Smooth muscle cell (in vitro differentiated cells): ENCODE measurements at regions not wholly inside any gene's neighbourhood (a gene's known extent, or its start where the extent isn't known, plus 50 kb on each side); places are given as distances from the start of the nearest gene placed in this dataset.
A peak's percentile ranks its signal among the peaks of the same experiment; 100 is the strongest.

ENCODE experiments used
- DNase-seq: peaks from one replicate; lab custom pipeline; 2025; ENCODE audit not compliant: unreplicated experiment; lab: John Stamatoyannopoulos, UW
- H2AFZ ChIP-seq: fragments of 200-600 bp; sonication (generic); 2 replicates; pipeline ENCODE4 v1.6.0; 2016; ENCODE audit warnings: antibody characterized with exemption, low read depth, mild to moderate bottlenecking
- H3F3A ChIP-seq: fragments of 200-600 bp; sonication (generic); 2 replicates; pipeline ENCODE4 v1.6.0; 2017; ENCODE audit warnings: antibody characterized with exemption, low read depth
- H3K27ac ChIP-seq: fragments of 200-600 bp; sonication (generic); 2 replicates; pipeline ENCODE4 v1.5.1; 2016; ENCODE audit warnings: low read depth, mild to moderate bottlenecking
- H3K27me3 ChIP-seq: fragments of 200-600 bp; sonication (generic); 2 replicates; pipeline ENCODE4 v1.6.1; 2016; ENCODE audit warnings: low read depth, mild to moderate bottlenecking
- H3K36me3 ChIP-seq: fragments of 200-600 bp; sonication (generic); 2 replicates; pipeline ENCODE4 v1.5.1; 2016; ENCODE audit warnings: low read depth
- H3K4me1 ChIP-seq: fragments of 200-600 bp; sonication (generic); 2 replicates; pipeline ENCODE4 v1.5.1; 2016; ENCODE audit warnings: low read depth
- H3K4me2 ChIP-seq: fragments of 200-600 bp; sonication (generic); 2 replicates; pipeline ENCODE4 v1.6.0; 2016; ENCODE audit warnings: mild to moderate bottlenecking
- H3K4me3 ChIP-seq: fragments of 200-600 bp; sonication (generic); 2 replicates; pipeline ENCODE4 v1.5.1; 2016; ENCODE audit warnings: mild to moderate bottlenecking
- H3K79me2 ChIP-seq: fragments of 200-600 bp; sonication (generic); 2 replicates; pipeline ENCODE4 v1.6.0; 2016; ENCODE audit warnings: low read depth, mild to moderate bottlenecking
- H3K9ac ChIP-seq: fragments of 200-600 bp; sonication (generic); 2 replicates; pipeline ENCODE4 v1.6.0; 2016; ENCODE audit warnings: low read depth
- H3K9me3 ChIP-seq: fragments of 200-600 bp; sonication (generic); replicated peaks from 2 replicates; pipeline ENCODE4 v1.5.1; 2016; ENCODE audit warnings: low read depth
- H4K20me1 ChIP-seq: fragments of 200-600 bp; sonication (generic); 2 replicates; pipeline ENCODE4 v1.6.0; 2016; ENCODE audit warnings: low read depth
- WGBS: methylation state at CpG from one replicate; pipeline ENCODE4 v1.1.7; 2016; ENCODE audit warnings: low lambda C conversion rate; 5-methylcytosine and 5-hydroxymethylcytosine counted together
- TF ChIP-seq, protein P1 (sequence below): fragments of 200-600 bp; sonication (generic); IDR thresholded peaks from 2 replicates; pipeline ENCODE4 v1.5.1; 2017; ENCODE audit warnings: borderline replicate concordance, mild to moderate bottlenecking, antibody characterized with exemption; ENCODE audit not compliant: insufficient read depth, poor library complexity, severe bottlenecking

DNA sequence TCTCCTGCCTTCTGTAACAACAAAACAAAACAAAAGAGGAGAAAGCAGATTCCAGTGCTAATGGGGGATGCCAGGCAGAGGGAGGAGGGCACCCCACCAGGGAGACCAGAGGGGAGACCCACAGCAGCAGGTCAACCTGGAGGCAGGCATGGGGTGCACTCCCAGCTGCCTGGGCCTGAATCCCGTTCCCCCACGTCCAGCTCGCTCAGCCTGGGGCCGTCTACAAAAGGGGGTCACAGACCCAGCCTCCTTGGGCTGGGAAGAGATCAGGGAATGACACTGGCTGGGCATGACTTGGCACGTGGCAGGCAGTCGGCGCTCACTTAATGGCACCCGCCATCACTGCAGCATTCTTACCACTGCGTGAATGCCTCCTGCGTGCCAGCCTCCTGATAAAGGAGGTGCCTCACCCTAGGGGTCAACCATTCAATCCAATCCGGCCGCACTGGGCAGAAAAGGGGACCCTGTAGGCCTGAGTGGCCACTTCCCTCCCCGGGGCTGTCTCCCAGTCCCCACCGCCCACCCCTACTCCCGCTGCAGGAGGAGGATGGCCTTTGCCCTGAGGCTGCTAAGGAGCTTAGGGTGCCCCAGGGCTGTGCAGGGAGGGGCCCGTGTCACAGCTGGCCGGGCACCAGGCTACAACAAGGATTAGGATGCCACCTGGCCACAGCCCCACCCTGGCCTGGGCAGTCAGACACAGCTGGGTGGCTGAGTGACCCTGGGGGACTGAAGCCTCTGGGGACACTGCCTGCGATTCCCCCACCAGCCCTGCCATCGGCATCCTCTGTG lies 87.5 kb downstream of the NCOR2 start:
- DNase-seq: no peak
- no peak overlapping the region for H2AFZ ChIP-seq
- H3K4me1 ChIP-seq: peaks cover 6% of the 10 kb centered on the region
- no peaks in the 10 kb centered on the region for H3K9me3 ChIP-seq
- H3K4me2 ChIP-seq: no peak overlapping the region
- H3K9ac ChIP-seq: no peak overlapping the region
- 80% methylated on average over 19 of the region's 19 CpGs for WGBS
- H3F3A ChIP-seq: no peaks in the 10 kb centered on the region
- H3K4me3 ChIP-seq: no peak overlapping the region
- H4K20me1 ChIP-seq: peaks cover 99% of the 10 kb centered on the region
- H3K27me3 ChIP-seq: no peaks in the 10 kb centered on the region
- H3K79me2 ChIP-seq: peaks cover 52% of the 10 kb centered on the region
- peak overlapping the region; percentile 9 for H3K27ac ChIP-seq
- TF ChIP-seq, protein P1, sequence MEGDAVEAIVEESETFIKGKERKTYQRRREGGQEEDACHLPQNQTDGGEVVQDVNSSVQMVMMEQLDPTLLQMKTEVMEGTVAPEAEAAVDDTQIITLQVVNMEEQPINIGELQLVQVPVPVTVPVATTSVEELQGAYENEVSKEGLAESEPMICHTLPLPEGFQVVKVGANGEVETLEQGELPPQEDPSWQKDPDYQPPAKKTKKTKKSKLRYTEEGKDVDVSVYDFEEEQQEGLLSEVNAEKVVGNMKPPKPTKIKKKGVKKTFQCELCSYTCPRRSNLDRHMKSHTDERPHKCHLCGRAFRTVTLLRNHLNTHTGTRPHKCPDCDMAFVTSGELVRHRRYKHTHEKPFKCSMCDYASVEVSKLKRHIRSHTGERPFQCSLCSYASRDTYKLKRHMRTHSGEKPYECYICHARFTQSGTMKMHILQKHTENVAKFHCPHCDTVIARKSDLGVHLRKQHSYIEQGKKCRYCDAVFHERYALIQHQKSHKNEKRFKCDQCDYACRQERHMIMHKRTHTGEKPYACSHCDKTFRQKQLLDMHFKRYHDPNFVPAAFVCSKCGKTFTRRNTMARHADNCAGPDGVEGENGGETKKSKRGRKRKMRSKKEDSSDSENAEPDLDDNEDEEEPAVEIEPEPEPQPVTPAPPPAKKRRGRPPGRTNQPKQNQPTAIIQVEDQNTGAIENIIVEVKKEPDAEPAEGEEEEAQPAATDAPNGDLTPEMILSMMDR: no peak
- peaks cover 4% of the 10 kb centered on the region for H3K36me3 ChIP-seq

DNA sequence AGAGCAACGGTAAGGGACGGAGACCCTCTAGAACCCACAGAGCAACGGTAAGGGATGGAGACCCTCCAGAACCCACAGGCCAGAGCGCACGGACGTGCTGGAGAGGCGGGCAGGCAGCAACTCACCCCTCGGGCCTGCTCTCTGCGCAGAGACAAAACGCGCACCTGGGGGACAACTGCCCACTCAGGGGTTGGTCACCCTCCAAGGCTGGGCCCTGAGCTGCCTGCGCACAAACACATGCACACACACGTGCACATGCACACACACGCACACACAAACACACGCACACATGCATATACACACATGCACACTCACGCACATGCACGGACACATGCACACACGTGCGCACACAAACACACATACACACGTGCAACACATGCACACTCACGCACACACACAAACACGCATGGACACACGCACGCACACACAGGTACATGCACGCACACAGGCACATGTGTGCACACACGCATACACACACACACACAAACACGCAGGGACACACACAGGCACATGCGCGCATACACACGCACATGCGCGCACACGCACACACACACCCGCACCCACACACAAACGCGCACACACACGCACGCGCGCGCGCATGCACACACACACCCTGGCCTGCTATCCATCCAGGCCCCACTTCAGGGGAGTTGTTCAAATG lies 88.3 kb downstream of the NCOR2 start:
- TF ChIP-seq, protein P1: no peak
- Histone ChIP-seq H3K4me2 (no peak overlapping the region), H3K27ac (no peak overlapping the region), H2AFZ (no peak overlapping the region), H3K4me1 (peaks cover 6% of the 10 kb centered on the region), H3K4me3 (no peak overlapping the region), H3F3A (no peaks in the 10 kb centered on the region), H3K9ac (no peak overlapping the region), H3K79me2 (peaks cover 57% of the 10 kb centered on the region), H3K9me3 (no peaks in the 10 kb centered on the region), H3K27me3 (no peaks in the 10 kb centered on the region), H3K36me3 (peaks cover 4% of the 10 kb centered on the region), H4K20me1 (peaks cover 97% of the 10 kb centered on the region)
- no peak for DNase-seq
- WGBS: 96% methylated on average over 42 of the region's 42 CpGs

DNA sequence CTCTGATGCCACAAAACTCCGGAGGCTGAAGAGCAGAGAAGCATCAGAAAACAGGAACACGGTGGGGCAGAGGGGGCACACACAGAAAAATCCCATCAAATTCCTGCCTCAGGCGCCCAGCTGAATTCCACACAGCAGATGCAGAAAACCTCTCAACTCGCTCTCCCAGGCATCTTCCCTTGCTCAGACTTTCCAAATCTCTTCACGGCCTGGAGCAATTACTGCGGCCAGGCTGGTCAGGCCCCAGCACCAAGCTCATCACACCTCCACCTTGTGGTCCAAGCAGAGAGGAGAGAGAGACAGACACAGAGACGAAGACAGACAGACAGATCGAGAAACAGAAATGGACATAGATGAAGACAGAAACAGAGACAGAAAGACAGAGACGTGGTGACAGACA lies 89.0 kb downstream of the NCOR2 start:
- H3K4me2 ChIP-seq: no peak overlapping the region
- no peak overlapping the region for H3K27ac ChIP-seq
- no peak overlapping the region for H2AFZ ChIP-seq
- WGBS: 78% methylated on average over 9 of the region's 9 CpGs
- H3K27me3 ChIP-seq: no peaks in the 10 kb centered on the region
- H3K36me3 ChIP-seq: peaks cover 4% of the 10 kb centered on the region
- TF ChIP-seq, protein P1: no peak
- H3K9ac ChIP-seq: no peak overlapping the region
- H3K4me1 ChIP-seq: peaks cover 6% of the 10 kb centered on the region
- peaks cover 61% of the 10 kb centered on the region for H3K79me2 ChIP-seq
- no peak overlapping the region for H3K4me3 ChIP-seq
- H3K9me3 ChIP-seq: no peaks in the 10 kb centered on the region
- H4K20me1 ChIP-seq: peaks cover 96% of the 10 kb centered on the region
- no peaks in the 10 kb centered on the region for H3F3A ChIP-seq
- DNase-seq: no peak
